NCI-H748 treated with DMSO at 0.1 percent for 48 hours (cell line): ENCODE measurements at regions not wholly inside any gene's neighbourhood (a gene's known extent, or its start where the extent isn't known, plus 50 kb on each side); places are given as distances from the start of the nearest gene placed in this dataset.

Experiments
- DNase-seq: peaks from one replicate; lab custom pipeline; 2025; lab: John Stamatoyannopoulos, UW

DNA sequence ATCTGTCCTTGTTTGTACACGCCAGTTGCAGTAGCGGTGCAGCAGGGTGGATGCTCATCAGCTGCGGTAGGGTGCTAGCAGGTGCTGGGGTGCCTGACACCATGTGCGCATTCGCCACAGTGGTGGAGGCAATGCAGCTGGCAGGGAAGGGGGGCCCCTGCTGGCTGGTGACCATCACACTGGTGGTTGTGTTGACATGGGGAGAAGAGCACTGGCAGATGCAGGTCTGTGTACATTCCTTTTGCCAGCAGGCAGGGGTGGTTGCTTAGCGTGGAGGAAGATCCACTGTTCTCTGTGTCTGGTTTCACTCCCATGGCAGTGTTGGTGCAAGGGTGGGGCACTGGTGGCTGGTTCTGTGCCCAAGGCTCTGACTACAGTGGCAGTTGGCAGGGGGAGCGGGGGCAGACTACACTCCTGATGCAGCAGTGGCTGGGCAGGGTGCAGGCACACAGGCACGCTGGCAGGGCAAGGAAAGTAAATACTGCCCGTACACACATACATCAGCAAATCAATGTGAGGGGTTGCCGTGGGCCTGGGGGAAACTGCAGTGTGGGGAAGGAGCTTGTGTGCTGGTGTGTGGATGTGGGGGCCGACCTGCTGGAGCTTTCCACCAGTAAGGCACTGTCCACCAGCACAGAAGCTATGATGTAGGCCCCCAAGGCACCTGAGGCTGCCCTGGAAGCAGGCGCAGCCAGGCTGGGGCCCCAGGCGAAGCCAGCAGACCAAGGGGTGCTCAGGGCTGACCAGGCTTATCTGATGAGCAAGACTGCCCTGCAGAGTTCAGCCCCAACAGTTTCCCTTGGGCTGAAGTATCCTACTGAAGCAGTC is 87.2 kb upstream of the UNC5B start:
- no peak for DNase-seq

DNA sequence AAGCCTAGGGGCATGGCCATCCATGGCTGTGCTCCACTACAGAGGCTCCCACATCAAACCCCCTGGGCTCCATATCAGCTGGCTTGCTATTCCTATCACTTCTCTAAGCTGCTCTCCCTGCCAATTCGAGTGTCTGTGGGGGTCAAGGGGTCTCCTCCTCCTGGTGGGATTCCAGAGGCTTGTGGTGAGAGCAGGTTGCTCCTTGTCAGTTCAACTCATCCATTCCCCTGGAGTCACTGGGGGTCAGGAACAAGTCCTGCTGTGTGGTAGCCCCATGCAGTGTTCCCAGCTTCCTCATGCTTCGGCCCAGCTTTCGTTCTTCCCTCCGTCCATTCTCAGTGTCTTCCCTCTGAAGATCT is 86.6 kb upstream of the UNC5B start:
- no peak for DNase-seq

DNA sequence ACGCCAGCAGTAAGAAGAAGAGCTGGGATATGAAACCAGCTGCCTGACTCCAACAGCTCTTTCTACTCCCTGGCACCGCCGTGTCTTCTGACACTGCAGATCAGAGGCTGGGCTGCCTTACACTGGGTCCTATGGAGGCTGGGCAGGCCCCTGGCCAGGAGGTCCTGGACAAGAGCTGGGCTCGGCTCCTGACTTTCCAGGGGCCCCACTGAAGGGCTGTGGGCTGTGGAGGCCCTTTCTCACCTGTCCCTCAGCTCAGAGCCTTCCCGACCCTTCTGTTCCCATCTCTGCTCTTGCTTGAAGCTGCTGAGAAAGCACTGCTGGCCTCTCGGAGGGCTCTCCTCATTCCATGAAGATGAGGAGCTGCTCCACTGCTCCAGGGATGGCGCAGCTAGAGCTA is 85.9 kb upstream of the UNC5B start:
- no peak for DNase-seq

DNA sequence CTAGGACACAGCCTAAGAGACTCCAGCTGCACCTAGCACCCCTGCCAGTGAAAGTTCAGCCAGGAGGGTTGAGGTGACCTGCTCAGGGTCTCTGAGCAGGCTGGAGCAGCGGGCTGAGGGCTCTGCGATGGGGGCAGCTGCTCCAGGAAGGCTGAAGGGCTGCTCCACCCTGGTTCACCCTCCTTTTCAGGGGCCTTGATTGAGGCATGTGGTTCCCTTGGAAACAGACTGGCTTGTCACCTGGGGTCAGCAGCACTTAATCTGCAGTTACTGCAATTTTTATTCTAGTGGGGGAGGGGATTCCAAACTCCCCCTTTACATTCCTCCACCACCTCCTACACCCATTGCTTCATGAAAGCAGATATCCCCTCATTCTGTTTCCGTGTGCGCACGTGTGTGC is 85.3 kb upstream of the UNC5B start:
- no peak for DNase-seq

DNA sequence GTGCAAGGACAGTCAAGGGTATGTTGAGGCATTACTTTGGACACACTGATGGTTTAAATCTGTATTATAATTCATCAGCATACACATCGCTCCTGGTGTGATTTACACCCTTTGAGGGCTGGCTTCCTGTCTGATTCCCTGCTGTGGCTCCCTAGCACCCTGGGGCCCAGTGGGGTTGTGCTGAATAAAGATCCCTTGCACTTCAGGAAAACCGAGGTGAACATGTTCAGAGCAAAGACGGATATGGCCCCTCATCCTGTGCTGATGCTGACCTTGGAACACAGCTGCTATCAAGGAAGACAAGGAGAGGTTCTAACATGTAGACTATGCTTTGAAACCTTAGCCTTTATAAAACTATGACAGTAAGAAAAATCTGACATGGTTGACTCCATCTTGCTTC is 84.6 kb upstream of the UNC5B start:
- DNase-seq, result no peak

DNA sequence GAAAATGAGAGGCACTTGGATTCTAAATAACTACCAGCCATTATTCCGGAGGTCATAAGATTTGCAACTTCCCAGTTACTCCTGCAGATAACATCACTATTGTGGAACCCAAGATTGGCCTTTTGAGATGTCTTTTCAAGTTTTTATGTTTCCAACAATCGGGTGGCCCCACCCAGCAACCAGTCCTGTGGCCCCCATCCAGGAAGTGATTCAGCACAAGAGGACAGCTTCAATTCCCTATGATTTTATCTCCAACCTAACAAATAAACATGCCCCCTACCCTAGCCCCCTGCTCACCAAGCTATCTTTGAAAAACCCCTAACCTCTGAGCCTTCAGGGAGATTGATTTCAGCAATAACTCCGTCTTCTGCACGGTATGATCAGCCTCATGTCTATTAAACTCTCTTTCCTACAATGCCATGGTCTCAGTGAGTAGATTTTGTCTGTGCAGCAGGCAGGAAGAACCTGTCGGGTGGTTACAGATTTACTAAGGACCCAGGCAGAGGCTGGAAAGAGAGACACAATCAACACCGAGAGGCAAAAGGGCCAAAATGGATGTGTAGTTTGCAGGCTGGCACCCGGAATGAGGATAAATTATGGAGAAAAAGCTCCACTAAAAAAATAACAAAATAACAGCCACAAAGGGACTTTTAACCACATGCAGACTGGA is 83.9 kb upstream of the UNC5B start:
- DNase-seq, result no peak

DNA sequence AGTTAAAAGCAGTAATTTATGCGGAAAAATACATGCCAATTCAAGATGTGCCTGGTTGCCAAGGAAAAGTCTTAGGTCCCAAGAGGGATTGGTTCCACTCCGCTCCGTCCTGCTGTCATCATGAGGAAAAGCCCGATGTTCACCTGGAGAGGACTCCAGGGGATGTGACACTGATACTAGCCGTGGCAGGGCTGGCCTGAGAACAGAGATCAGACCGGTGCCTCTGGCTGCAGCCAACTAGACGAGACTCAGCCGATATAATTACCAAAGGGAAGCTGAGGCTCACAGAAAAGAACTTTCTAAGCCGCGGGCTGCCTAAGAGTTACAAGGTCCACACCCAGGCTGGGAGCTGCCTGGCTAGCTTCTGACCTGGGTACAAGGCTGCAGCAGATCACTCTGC is 81.3 kb upstream of the UNC5B start:
- DNase-seq, result no peak

DNA sequence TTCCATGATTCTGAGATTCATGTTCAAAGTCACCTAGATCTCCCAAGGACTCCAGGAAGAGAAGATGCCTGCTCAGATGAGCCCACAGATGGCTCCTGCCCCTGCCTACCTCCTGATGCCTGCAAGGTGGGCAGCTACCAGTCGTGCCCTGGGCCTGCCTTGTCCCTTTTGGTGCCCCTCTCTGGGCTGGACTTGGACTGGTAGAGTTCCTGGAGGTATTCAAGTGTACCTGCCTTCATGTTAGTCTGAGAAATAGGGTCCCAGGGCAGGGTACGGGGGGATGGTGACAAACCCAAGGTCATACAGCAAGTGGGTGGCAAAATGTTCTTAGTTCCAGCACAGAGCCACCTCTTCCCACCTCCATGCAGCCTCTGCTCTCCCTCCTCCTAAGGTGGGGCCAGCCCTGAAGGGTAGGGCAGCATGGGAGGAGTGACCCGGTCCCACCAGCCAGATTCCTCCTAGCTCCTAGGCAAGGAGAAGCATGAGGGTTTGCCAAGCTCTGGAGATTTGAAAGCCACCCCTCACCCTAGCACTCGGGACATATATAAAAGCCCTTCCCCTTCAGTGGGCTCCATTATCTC is 80.8 kb upstream of the UNC5B start:
- DNase-seq, result no peak

DNA sequence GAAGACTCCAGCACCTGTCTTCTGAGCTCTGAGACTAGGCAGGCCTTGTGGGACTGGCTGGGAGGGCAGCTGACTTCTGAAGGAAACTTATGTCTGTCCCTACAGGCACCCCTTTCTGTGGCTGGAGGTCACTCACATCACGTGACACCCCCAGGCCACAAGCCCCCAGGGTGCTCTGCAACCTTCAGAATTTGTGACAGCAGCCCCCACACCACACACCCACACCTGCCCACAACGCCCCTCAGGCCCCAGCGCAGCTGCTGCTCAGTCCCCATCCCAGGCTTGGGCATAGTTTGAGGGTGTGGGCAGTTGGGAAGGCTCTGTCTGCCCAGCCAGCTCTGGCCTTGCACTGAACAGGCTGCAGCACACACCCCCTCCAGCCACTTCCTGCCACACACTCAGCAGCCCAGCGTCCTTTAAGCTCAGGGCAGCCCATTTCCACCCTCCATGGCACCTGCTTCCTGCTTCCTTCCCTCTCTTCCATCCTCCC is 80.0 kb upstream of the UNC5B start:
- DNase-seq, result no peak

DNA sequence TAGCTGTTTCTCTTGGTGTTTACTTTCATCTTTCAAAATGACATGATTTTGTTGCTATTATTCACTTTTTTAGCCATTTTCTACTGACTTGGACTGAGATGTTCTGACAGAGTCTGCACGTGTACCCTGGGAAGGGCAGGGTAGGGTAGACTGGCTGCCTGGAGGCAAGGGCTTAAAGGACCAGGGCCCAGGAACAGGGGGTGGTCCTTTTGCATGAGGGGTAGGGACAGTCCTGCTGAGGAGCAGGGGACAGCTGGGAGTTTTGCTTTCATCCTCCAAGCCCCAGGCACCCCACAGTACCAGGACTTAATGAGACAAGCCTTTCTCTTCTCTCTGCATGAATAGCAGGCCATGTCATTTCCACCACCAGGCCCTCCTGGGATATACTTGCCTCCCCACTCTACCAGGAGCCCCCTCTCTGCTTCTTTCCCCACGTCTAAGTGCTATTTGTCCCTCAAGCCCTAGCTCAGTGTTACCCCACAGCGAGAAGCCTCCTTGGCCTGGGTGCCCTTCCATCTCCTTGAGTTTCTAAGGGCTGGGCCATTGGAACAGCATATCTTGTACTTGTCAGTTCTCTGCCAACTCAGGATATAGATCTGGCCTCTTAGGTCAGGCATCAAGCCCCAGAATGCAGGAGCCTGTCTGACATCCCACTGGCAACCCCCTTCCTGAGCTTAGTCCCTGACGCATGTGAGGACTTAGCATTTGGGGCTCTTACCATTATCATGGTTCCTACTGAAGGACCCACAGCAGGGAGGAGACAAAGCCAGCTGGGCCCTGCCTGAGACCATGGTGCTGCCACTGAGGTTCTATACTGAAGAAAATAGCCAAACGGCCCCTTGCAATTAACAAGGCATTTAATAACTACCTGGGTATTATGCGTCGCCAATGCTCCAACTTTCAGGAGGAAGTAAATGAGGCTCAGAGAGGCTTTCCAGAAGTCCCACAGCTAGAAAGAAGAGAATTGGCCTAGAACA is 78.4 kb upstream of the UNC5B start:
- no peak for DNase-seq

DNA sequence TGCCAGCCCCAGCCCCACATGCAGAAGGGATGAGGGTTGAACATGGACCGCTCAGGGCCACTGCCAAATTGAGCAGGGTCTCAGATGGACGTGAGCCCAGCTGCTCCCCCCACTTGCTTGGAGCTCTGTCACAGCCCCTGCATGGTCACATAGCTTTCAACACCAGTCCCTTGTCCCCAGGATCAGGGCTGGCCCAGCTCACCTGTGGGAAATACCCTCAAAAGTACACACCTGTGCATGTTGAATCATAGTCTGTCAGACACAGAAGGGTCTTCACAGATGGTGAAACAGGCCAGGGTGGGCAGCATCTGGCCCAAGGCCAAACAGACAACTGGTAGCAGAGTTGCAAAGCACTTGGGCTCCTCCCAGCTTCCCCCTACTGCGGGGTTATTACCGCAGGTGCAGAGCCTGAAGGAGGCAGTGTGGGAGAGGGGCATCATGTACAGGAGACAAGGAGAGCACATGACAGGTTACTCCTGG is 77.6 kb upstream of the UNC5B start:
- DNase-seq, result no peak

DNA sequence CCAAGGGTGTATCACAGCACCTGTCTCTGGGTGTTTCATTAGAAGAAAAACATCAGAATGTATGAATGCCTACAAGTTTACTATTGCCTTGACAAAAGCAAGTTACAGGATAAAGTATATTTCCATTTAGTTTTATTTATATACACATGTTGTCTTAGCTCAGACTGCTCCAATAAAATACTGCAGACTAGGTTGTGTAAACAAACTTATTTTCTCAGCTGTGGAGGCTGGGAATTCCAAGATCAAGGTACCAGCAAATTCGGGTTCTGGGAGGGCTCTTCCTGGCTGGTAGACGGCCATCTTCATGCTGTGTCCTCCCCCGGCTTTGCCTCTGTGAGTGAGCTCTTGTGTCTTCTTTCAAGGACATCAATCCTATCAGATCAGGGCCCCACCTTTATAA is 77.1 kb upstream of the UNC5B start:
- no peak for DNase-seq

DNA sequence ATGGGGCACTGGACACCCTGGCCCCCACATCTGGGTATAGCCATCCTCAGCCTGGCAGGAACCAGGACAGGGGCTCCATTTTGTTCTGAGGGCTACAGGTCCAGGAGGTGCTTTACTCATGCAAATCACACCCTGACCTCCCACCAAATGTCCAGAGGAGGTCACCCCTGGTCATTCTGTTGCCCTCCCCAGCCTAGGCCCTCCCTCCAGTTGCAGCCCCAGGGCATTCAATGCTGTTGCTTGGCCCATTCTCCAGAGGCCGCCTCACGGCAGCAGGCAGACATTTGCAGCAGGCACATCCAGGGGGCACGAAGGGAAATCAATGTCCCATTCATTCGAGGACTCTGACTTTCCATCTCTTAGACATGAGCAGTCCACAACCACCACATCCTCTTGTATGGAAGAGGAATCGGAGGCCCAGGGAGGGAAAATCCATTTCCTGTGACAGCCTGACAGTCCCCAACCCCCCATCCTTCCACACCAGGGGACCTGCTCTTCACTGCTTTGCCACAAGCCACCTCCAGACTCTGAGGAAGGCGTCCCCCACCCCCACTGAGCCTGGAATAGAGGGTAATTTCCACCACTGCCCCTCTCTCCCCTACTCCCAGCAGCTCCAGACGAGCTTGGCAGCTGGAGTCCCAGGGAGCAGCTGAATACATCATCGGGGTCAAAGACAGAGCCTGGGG is 76.2 kb upstream of the UNC5B start:
- no peak for DNase-seq

DNA sequence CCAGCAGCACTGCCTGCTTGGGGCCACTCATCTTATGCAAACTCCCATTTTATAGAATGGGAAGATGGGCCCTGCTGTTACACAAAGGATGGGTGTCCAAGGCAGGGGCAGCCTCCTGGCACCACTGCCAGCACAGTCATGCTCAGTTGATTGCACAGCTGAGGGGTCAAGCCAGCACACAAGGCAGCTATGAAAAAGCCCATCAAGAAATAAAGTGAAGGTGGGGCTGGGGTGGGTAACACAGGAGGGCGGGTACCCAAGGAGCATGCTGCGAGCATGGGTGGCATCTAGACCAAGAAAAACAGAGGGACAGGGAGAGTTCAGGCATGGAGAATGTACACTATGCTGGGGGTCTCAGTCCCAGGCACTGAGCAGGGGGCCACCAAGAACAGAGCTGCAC is 74.7 kb upstream of the UNC5B start:
- DNase-seq, result no peak

DNA sequence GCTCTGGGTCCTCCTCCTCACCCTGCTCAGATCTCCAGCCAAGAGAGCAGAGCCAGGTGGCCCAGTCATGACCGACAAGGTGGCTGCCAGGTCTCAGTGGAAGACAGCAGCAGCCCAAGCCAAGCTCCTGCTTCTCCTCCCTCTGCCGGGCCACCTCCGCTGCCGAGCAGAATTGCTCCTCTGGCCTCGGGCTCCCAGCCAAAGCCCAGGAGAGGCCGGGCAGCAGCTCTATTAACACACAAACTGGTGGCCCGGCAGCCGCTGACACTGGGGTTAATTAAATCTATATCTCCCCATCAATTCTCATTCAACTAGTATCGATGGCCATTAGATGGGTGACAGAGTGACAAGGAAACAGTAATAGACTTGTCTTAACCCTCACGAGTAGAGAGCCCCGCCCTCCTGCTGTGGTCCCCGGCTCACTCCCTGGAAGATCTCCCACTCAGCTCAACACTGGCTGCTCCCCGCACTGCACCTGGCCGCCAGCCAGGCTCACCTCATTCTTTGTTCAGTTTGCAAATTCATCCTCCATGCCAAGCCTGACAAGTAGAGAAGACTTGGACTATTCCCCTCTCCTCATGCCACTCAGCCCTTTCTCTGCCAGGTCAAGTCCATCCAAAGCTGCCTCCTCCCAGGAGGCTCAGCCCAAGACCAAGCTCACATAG is 74.1 kb upstream of the UNC5B start:
- no peak for DNase-seq

DNA sequence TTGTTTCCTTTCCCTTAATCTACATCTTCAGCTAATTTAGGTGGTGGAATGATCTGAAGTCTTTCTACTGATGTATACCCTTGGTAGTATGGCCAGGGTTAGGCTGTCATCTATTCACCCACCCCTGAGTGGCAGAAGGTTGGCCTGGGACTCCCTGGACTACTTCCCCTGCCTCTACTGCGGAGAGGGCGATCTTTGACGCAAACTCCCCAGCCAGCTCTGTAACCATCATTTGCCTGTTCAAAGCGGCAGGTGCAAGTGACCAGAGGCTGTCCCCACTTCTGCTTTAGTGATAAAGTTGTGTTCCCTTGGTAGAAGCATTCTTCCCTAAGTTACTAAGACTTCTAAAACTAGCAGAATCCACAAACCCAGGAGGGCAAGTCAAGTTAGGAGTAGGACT is 70.8 kb upstream of the UNC5B start:
- DNase-seq, result no peak

DNA sequence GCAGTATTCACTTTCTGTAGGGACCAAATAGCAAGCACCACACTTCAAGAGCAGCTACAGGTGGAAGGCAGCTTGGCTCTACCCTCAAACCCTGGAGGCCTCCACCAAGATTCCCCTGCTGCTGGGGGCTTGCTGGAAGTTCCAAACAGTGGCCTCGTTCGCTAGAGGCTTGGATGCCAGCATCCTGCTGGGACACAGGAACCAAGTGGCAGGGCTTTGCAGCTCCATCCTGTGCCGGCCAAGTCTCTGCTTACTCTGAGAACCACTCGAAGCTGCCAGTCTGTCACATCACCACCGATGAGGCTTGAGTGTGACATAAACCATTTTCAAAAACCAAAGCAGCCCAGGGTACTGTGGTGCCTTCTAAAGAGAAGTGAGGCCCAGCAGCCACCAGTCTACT is 69.2 kb upstream of the UNC5B start:
- no peak for DNase-seq

DNA sequence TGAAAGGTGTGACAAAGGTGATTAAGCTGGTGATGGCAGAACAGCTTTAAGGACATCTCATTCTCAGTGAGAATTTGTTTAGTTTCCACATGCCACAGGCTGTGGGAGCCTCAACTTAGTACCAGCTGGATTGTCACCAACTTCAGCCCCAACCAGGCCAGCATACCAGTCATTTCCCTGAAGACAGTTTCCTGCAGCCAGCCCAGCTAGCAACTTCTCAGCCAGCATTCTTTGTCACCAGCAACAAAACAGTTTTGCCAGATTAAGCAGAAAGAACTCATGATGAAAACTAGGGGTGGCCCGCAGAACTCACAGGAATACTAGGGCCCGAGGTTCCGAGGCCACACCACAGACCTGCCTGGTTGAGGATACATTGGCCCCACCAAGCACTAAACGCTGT is 68.8 kb upstream of the UNC5B start:
- no peak for DNase-seq

DNA sequence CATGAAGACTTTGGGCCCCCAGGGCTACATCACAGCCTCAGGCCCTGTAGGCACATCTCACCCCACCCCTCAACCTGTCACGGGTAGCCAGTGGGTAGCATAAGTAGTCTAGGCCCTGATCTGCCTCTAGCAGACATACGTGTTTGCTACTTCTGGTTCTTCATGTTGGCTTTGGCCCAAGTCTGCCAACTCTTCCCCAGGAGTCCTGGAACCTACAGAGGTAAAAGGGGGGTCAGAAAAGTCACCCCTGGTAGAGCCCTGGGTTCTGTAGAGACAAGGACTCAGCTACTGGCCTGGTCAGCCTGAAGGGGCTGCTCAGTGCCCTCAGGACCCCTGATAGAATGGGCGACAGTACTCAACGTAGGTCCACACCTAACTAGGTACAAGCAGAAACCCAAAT is 67.5 kb upstream of the UNC5B start:
- DNase-seq, result no peak

DNA sequence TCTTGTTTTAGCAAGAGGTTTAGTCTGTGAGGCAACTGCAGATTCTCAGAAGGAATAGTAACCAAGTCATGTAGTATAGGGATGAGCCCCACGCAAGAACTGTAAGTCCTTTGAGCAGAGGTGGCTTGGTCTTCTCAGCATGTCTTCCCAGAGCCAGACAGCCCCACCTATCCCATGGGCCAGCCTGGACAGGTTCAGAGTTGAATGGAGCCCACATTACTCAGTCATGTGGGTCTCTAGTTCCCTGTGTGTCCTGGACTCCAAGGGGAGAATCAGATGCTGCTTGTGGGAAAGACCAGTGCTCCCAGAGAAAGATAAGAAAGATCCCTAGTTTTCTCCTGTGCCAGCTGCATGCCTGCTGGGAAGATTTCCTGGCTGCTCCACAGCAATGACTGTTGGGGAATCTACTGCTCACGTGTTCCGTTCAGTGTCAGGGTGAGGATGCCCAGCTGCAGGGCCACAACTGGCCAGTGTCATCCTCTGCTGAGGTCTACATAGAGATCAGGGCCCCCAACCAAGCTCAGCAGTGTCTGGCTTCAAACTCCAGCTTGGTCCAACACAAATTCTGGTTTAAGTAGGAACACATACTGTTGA is 66.9 kb upstream of the UNC5B start:
- no peak for DNase-seq

DNA sequence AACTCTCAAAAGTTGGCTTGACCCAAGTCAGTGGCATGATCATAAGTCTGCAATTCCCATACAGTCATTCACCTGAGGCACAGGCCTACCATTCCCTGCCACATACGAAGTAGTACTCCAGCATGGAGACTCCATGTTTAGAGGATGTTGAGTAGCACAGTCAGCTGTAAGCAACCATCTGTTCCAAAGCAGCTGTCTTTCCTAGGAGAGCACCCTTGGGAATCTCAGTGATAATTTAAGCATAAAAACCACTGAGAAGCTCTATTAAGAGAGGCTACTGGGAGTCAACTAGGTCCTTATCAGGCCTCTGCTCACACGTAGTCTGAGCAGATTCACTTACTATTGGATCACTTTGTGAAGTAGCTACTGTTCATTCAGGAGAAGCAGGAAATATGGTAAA is 61.6 kb upstream of the UNC5B start:
- no peak for DNase-seq
